HEK293 (cell line): ENCODE measurements at regions not wholly inside any gene's neighbourhood (a gene's known extent, or its start where the extent isn't known, plus 50 kb on each side); places are given as distances from the start of the nearest gene placed in this dataset.

Source experiments
- FEZF1 ChIP-seq: fragments of 450-650 bp; formaldehyde crosslinking; IDR thresholded peaks from 2 replicates; pipeline ENCODE4 v1.5.1; 2016; ENCODE audit warnings: missing biosample characterization, missing genetic modification characterization
- GLIS1 ChIP-seq: fragments of 450-650 bp; formaldehyde crosslinking; IDR thresholded peaks from 2 replicates; pipeline ENCODE4 v1.5.1; 2016; ENCODE audit warnings: missing biosample characterization, missing genetic modification characterization
- HIC1 ChIP-seq: fragments of 450-650 bp; formaldehyde crosslinking; IDR thresholded peaks from 2 replicates; pipeline ENCODE4 v1.5.1; 2016; ENCODE audit warnings: missing biosample characterization, missing genetic modification characterization
- INSM2 ChIP-seq: fragments of 450-650 bp; formaldehyde crosslinking; IDR thresholded peaks from 2 replicates; pipeline ENCODE4 v1.5.1; 2016; ENCODE audit warnings: missing biosample characterization, missing genetic modification characterization
- KLF1 ChIP-seq: fragments of 450-650 bp; formaldehyde crosslinking; IDR thresholded peaks from 2 replicates; pipeline ENCODE4 v1.5.1; 2016; ENCODE audit warnings: missing biosample characterization, missing genetic modification characterization
- KLF10 ChIP-seq: fragments of 450-650 bp; IDR thresholded peaks from 2 replicates; pipeline ENCODE4 v1.5.1; 2018; ENCODE audit warnings: missing biosample characterization, mild to moderate bottlenecking, missing genetic modification characterization
- KLF16 ChIP-seq: fragments of 450-650 bp; formaldehyde crosslinking; IDR thresholded peaks from 2 replicates; pipeline ENCODE4 v1.5.1; 2017; ENCODE audit warnings: missing biosample characterization, missing genetic modification characterization
- KLF8 ChIP-seq: fragments of 450-650 bp; formaldehyde crosslinking; IDR thresholded peaks from 2 replicates; pipeline ENCODE4 v1.5.1; 2016; ENCODE audit warnings: missing biosample characterization, missing genetic modification characterization
- SP7 ChIP-seq: fragments of 450-650 bp; formaldehyde crosslinking; IDR thresholded peaks from 2 replicates; pipeline ENCODE4 v1.5.1; 2016; ENCODE audit warnings: missing biosample characterization, missing genetic modification characterization
- TCF7L2 ChIP-seq: IDR thresholded peaks from 2 replicates; pipeline ENCODE4 v1.6.1; 2011; ENCODE audit warnings: low read depth, mild to moderate bottlenecking, inconsistent platforms, low read length, moderate library complexity, borderline replicate concordance
- YY1 ChIP-seq: fragments of 450-650 bp; formaldehyde crosslinking; IDR thresholded peaks from 2 replicates; pipeline ENCODE4 v1.5.1; 2018; ENCODE audit warnings: missing biosample characterization, missing genetic modification characterization
- ZNF148 ChIP-seq: fragments of 450-650 bp; formaldehyde crosslinking; IDR thresholded peaks from 2 replicates; pipeline ENCODE4 v1.5.0; 2017; ENCODE audit warnings: missing biosample characterization, missing genetic modification characterization, borderline replicate concordance
- ZNF174 ChIP-seq: fragments of 450-650 bp; formaldehyde crosslinking; IDR thresholded peaks from 2 replicates; pipeline ENCODE4 v1.5.0; 2017; ENCODE audit warnings: missing biosample characterization, mild to moderate bottlenecking, missing genetic modification characterization
- ZNF184 ChIP-seq: fragments of 450-650 bp; IDR thresholded peaks from 2 replicates; pipeline ENCODE4 v1.5.1; 2018; ENCODE audit warnings: missing biosample characterization, mild to moderate bottlenecking, missing genetic modification characterization
- ZNF202 ChIP-seq: fragments of 450-650 bp; formaldehyde crosslinking; IDR thresholded peaks from 2 replicates; pipeline ENCODE4 v1.5.1; 2016; ENCODE audit warnings: missing biosample characterization, missing genetic modification characterization, borderline replicate concordance
- ZNF214 ChIP-seq: fragments of 450-650 bp; formaldehyde crosslinking; IDR thresholded peaks from 2 replicates; pipeline ENCODE4 v1.5.1; 2017; ENCODE audit warnings: missing biosample characterization, mild to moderate bottlenecking, missing genetic modification characterization, borderline replicate concordance
- ZNF221 ChIP-seq: fragments of 450-650 bp; formaldehyde crosslinking; IDR thresholded peaks from 2 replicates; pipeline ENCODE4 v1.5.1; 2017; ENCODE audit warnings: missing biosample characterization, missing genetic modification characterization, borderline replicate concordance
- ZNF311 ChIP-seq: fragments of 450-650 bp; formaldehyde crosslinking; IDR thresholded peaks from 2 replicates; pipeline ENCODE4 v1.5.1; 2017; ENCODE audit warnings: missing biosample characterization, missing genetic modification characterization, borderline replicate concordance
- ZNF473 ChIP-seq: fragments of 450-650 bp; formaldehyde crosslinking; IDR thresholded peaks from 2 replicates; pipeline ENCODE4 v1.5.1; 2017; ENCODE audit warnings: missing biosample characterization, missing genetic modification characterization
- ZNF530 ChIP-seq: fragments of 450-650 bp; formaldehyde crosslinking; IDR thresholded peaks from 2 replicates; pipeline ENCODE4 v1.5.1; 2016; ENCODE audit warnings: low read depth, missing biosample characterization, missing genetic modification characterization
- ZNF548 ChIP-seq: fragments of 450-650 bp; formaldehyde crosslinking; IDR thresholded peaks from 2 replicates; pipeline ENCODE4 v1.5.1; 2016; ENCODE audit warnings: missing biosample characterization, missing genetic modification characterization
- ZNF654 ChIP-seq: fragments of 450-650 bp; formaldehyde crosslinking; IDR thresholded peaks from 2 replicates; pipeline ENCODE4 v1.5.1; 2016; ENCODE audit warnings: low read depth, missing biosample characterization, missing genetic modification characterization
- ZNF692 ChIP-seq: fragments of 450-650 bp; formaldehyde crosslinking; IDR thresholded peaks from 2 replicates; pipeline ENCODE4 v1.5.1; 2016; ENCODE audit warnings: missing biosample characterization, missing genetic modification characterization
- ZSCAN16 ChIP-seq: fragments of 450-650 bp; formaldehyde crosslinking; IDR thresholded peaks from 2 replicates; pipeline ENCODE4 v1.5.1; 2016; ENCODE audit warnings: missing biosample characterization, missing genetic modification characterization
- ZXDB ChIP-seq: fragments of 450-650 bp; formaldehyde crosslinking; IDR thresholded peaks from 2 replicates; pipeline ENCODE4 v1.5.1; 2016; ENCODE audit warnings: missing biosample characterization, missing genetic modification characterization
- TF ChIP-seq, protein P1 (sequence below): fragments of 450-650 bp; formaldehyde crosslinking; IDR thresholded peaks from 2 replicates; pipeline ENCODE4 v1.5.1; 2017; ENCODE audit warnings: missing biosample characterization, missing genetic modification characterization
- TF ChIP-seq, protein P2 (sequence below): fragments of 450-650 bp; formaldehyde crosslinking; IDR thresholded peaks from 2 replicates; pipeline ENCODE4 v1.5.1; 2016; ENCODE audit warnings: missing biosample characterization, missing genetic modification characterization
- TF ChIP-seq, protein P3 (sequence below): fragments of 450-650 bp; formaldehyde crosslinking; IDR thresholded peaks from 2 replicates; pipeline ENCODE4 v1.5.1; 2016; ENCODE audit warnings: missing biosample characterization, missing genetic modification characterization

DNA sequence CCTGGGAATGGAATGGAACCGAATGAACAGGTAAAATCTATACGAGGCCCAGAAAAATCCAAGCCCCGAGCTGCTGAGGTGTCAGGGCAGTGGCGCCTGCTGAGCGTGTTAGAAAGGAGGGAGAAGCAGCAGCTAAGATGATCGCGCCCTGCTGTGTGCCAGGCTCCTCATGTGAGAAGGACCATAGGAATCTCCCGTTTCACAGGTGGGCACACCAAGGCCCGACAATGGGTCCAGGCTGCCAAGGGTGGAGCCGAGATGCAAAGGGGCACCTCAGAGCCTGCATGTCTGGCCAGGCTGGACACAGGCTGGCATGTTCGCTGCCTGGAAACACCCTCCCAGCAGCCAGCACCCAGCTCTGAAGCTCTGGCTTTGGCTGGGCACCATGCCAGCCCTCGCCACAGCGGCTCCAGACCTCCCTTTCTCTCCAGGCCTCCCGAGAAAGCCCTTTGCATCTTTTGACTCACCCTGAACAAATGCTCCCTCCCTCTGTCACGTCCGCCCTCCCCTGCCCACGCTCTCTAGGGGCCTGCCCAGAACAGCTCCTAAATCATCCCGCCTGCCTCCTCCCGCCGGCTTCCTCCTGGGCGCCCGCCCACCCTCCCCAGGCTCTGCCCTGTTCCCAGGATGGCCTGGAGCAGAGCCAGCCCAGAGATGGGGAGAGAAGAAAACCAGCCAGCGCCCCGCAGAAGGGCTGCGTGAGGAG lies 217.8 kb upstream of the GSE1 start (continued):
- TF ChIP-seq, protein P1, sequence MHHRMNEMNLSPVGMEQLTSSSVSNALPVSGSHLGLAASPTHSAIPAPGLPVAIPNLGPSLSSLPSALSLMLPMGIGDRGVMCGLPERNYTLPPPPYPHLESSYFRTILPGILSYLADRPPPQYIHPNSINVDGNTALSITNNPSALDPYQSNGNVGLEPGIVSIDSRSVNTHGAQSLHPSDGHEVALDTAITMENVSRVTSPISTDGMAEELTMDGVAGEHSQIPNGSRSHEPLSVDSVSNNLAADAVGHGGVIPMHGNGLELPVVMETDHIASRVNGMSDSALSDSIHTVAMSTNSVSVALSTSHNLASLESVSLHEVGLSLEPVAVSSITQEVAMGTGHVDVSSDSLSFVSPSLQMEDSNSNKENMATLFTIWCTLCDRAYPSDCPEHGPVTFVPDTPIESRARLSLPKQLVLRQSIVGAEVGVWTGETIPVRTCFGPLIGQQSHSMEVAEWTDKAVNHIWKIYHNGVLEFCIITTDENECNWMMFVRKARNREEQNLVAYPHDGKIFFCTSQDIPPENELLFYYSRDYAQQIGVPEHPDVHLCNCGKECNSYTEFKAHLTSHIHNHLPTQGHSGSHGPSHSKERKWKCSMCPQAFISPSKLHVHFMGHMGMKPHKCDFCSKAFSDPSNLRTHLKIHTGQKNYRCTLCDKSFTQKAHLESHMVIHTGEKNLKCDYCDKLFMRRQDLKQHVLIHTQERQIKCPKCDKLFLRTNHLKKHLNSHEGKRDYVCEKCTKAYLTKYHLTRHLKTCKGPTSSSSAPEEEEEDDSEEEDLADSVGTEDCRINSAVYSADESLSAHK (tag by site-specific recombination): no peak; the same call in 1 of the 2 replicates
- TF ChIP-seq ZNF311: no peak
- TF ChIP-seq ZNF654: no peak
- no peak for TF ChIP-seq INSM2
- TF ChIP-seq KLF16: peak; percentile 33; the same call in 1 of the 2 replicates
- TF ChIP-seq SP7 (tag by site-specific recombination): peak; percentile 84
- no peak for TF ChIP-seq YY1 (tag by site-specific recombination)
- peak; percentile 87 for TF ChIP-seq KLF1 (tag by site-specific recombination)
- no peak for TF ChIP-seq ZNF148
- 0 out of 2 replicates have a peak, but pooled peaks have one; percentile 30 for TF ChIP-seq KLF10 (tag by site-specific recombination)
- no peak for TF ChIP-seq TCF7L2
- TF ChIP-seq ZNF184: no peak
- TF ChIP-seq HIC1 (tag by site-specific recombination): no peak
- TF ChIP-seq ZNF221: no peak
- no peak for TF ChIP-seq ZNF548 (tag by site-specific recombination)
- TF ChIP-seq, protein P2, sequence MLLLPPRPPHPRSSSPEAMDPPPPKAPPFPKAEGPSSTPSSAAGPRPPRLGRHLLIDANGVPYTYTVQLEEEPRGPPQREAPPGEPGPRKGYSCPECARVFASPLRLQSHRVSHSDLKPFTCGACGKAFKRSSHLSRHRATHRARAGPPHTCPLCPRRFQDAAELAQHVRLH (tag by site-specific recombination): 0 out of 2 replicates have a peak, but pooled peaks have one; percentile 8
- TF ChIP-seq ZNF202: no peak
- TF ChIP-seq ZXDB (tag by site-specific recombination): peak; percentile 60; the same call in 1 of the 2 replicates
- peak; percentile 89 for TF ChIP-seq GLIS1
- TF ChIP-seq, protein P3, sequence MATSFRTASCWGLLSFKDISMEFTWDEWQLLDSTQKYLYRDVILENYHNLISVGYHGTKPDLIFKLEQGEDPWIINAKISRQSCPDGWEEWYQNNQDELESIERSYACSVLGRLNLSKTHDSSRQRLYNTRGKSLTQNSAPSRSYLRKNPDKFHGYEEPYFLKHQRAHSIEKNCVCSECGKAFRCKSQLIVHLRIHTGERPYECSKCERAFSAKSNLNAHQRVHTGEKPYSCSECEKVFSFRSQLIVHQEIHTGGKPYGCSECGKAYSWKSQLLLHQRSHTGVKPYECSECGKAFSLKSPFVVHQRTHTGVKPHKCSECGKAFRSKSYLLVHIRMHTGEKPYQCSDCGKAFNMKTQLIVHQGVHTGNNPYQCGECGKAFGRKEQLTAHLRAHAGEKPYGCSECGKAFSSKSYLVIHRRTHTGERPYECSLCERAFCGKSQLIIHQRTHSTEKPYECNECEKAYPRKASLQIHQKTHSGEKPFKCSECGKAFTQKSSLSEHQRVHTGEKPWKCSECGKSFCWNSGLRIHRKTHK: no peak
- peak; percentile 19; the same call in 1 of the 2 replicates for TF ChIP-seq FEZF1 (tag by site-specific recombination)
- TF ChIP-seq KLF8: no peak
- no peak for TF ChIP-seq ZNF174 (tag by site-specific recombination)
- no peak for TF ChIP-seq ZNF473 (tag by site-specific recombination)
- no peak for TF ChIP-seq ZNF530
- no peak for TF ChIP-seq ZNF692 (tag by site-specific recombination)
- no peak for TF ChIP-seq ZSCAN16 (tag by site-specific recombination)
- no peak for TF ChIP-seq ZNF214
